GM23248 (cell line): ENCODE measurements at regions not wholly inside any gene's neighbourhood (a gene's known extent, or its start where the extent isn't known, plus 50 kb on each side); places are given as distances from the start of the nearest gene placed in this dataset.
"Not testable (repeated sequence)": the region's sequence is repeated elsewhere in the genome, so short reads cannot be mapped to it uniquely, and the experiment has no call there.

Source experiments
- DNase-seq: peaks from one replicate; pipeline ENCODE4 v3.0.0-alpha.2; 2015
- H2AFZ ChIP-seq: fragments of 200-600 bp; sonication (generic); 2 replicates; pipeline ENCODE4 v1.6.1; 2016; ENCODE audit warnings: antibody characterized with exemption
- H3F3A ChIP-seq: fragments of 200-600 bp; sonication (generic); 2 replicates; pipeline ENCODE4 v1.6.1; 2016; ENCODE audit warnings: mild to moderate bottlenecking, antibody characterized with exemption, mixed run types; ENCODE audit not compliant: insufficient read depth
- H3K27ac ChIP-seq: fragments of 200-600 bp; sonication (generic); 2 replicates; pipeline ENCODE4 v1.5.1; 2016; ENCODE audit warnings: mild to moderate bottlenecking
- H3K27me3 ChIP-seq: fragments of 200-600 bp; sonication (generic); replicated peaks from 2 replicates; pipeline ENCODE4 v1.6.1; 2016; ENCODE audit warnings: mild to moderate bottlenecking; ENCODE audit not compliant: insufficient read depth
- H3K36me3 ChIP-seq: fragments of 200-600 bp; sonication (generic); 2 replicates; pipeline ENCODE4 v1.6.1; 2016; ENCODE audit warnings: low read depth, mild to moderate bottlenecking
- H3K4me1 ChIP-seq: fragments of 200-600 bp; sonication (generic); 2 replicates; pipeline ENCODE4 v1.6.1; 2016; ENCODE audit warnings: mild to moderate bottlenecking; ENCODE audit not compliant: insufficient read depth
- H3K4me2 ChIP-seq: fragments of 200-600 bp; sonication (generic); one replicate; pipeline ENCODE4 v1.6.1; 2016; ENCODE audit warnings: mild to moderate bottlenecking; ENCODE audit not compliant: unreplicated experiment
- H3K4me3 ChIP-seq: fragments of 200-600 bp; sonication (generic); 2 replicates; pipeline ENCODE4 v1.5.1; 2016; ENCODE audit warnings: mild to moderate bottlenecking
- H3K79me2 ChIP-seq: fragments of 200-600 bp; sonication (generic); 2 replicates; pipeline ENCODE4 v1.6.1; 2016; ENCODE audit warnings: mild to moderate bottlenecking; ENCODE audit not compliant: insufficient read depth
- H3K9ac ChIP-seq: fragments of 200-600 bp; sonication (generic); 2 replicates; pipeline ENCODE4 v1.6.1; 2016; ENCODE audit warnings: mild to moderate bottlenecking
- H3K9me2 ChIP-seq: fragments of 200-600 bp; sonication (generic); 2 replicates; pipeline ENCODE4 v1.6.1; 2016; ENCODE audit warnings: mixed run types, mild to moderate bottlenecking, moderate library complexity; ENCODE audit not compliant: insufficient read depth
- H3K9me3 ChIP-seq: fragments of 200-600 bp; sonication (generic); one replicate; pipeline ENCODE4 v1.6.1; 2017; ENCODE audit warnings: low read depth
- H4K20me1 ChIP-seq: fragments of 200-600 bp; sonication (generic); 2 replicates; pipeline ENCODE4 v1.6.0; 2016; ENCODE audit not compliant: insufficient read depth
- EZH2 ChIP-seq: fragments of 200-600 bp; sonication (generic); IDR thresholded peaks from 2 replicates; pipeline ENCODE4 v1.6.1; 2018; ENCODE audit warnings: antibody characterized with exemption, mild to moderate bottlenecking; ENCODE audit not compliant: insufficient read depth, poor library complexity, severe bottlenecking
- EZH2phosphoT487 ChIP-seq: fragments of 200-600 bp; sonication (generic); IDR thresholded peaks from 2 replicates; pipeline ENCODE4 v1.6.1; 2018; ENCODE audit warnings: antibody characterized with exemption, moderate library complexity, mild to moderate bottlenecking, low read depth; ENCODE audit not compliant: insufficient read depth
- WGBS, 2 experiments: methylation state at CpG; one replicate each; pipeline ENCODE4 v1.1.6; 2015 to 2017; ENCODE audit warnings: low lambda C conversion rate in 2 of 2, low coverage in 1 of 2; ENCODE audit errors: missing lambda C conversion rate in 2 of 2; 5-methylcytosine and 5-hydroxymethylcytosine counted together
- in situ Hi-C: fragments of 300-500 bp; cut with MboI; formaldehyde crosslinking; loops from 2 replicates; pipeline ENCODE4 v1.15.0; 2020

- H3K9me2 ChIP-seq: no peaks in the 10 kb centered on the region
- WGBS, 2 experiments: 44 to 51% methylated on average over 5 of the region's 5 CpGs
- no peak for TF ChIP-seq EZH2
- no peak for TF ChIP-seq EZH2phosphoT487
- H3K79me2 ChIP-seq: no peaks in the 10 kb centered on the region
- no peaks in the 10 kb centered on the region for H3K27me3 ChIP-seq
- H3K4me2 ChIP-seq: no peak overlapping the region
- no peak overlapping the region for H3K27ac ChIP-seq
- H3K9me3 ChIP-seq: no peaks in the 10 kb centered on the region
- no peak overlapping the region for H3K9ac ChIP-seq
- in situ Hi-C loops: no loop called here
- H3K36me3 ChIP-seq: no peaks in the 10 kb centered on the region
- no peak for DNase-seq
- H4K20me1 ChIP-seq: no peaks in the 10 kb centered on the region
- H3K4me1 ChIP-seq: peaks cover 65% of the 10 kb centered on the region
- no peak overlapping the region for H3K4me3 ChIP-seq
- H3F3A ChIP-seq: peaks cover 54% of the 10 kb centered on the region
- H2AFZ ChIP-seq: no peak overlapping the region
Observed at GRCh38 chr3:170806141-170806540, 63.9 kb downstream of the RPL22L1 start.

GRCh38 chr3:170805296-170805695 is 64.7 kb downstream of the RPL22L1 start:
- DNase-seq, H3K9me2 ChIP-seq, H3K4me3 ChIP-seq, H3K4me2 ChIP-seq, H3K9ac ChIP-seq, H4K20me1 ChIP-seq, H3K9me3 ChIP-seq, H3K79me2 ChIP-seq, H3K27me3 ChIP-seq, H3K27ac ChIP-seq, H2AFZ ChIP-seq, in situ Hi-C loops, H3K36me3 ChIP-seq: not testable (repeated sequence)
- Histone ChIP-seq H3K4me1 (peaks cover 60% of the 10 kb centered on the region), H3F3A (peaks cover 46% of the 10 kb centered on the region)
- 94 to 95% methylated on average over 1 of the region's 1 CpG for WGBS, 2 experiments

- H3K9ac ChIP-seq, H3K4me3 ChIP-seq, H3K27me3 ChIP-seq, H3K9me2 ChIP-seq, H3K79me2 ChIP-seq, H2AFZ ChIP-seq, H3K27ac ChIP-seq, H3K9me3 ChIP-seq, H4K20me1 ChIP-seq, H3K4me2 ChIP-seq, in situ Hi-C loops, DNase-seq, H3K36me3 ChIP-seq: not testable (repeated sequence)
- Histone ChIP-seq H3K4me1 (peaks cover 53% of the 10 kb centered on the region), H3F3A (peaks cover 39% of the 10 kb centered on the region)
- 95 to 100% methylated on average over 1 of the region's 1 CpG for WGBS, 2 experiments
Observed at GRCh38 chr3:170804634-170805033, 65.4 kb downstream of the RPL22L1 start.

- Histone ChIP-seq H3K27ac (no peak overlapping the region), H3K4me2 (no peak overlapping the region), H3K36me3 (no peaks in the 10 kb centered on the region), H3K27me3 (no peaks in the 10 kb centered on the region), H3K9ac (no peak overlapping the region), H3K9me2 (no peaks in the 10 kb centered on the region), H3K4me1 (peaks cover 48% of the 10 kb centered on the region), H3K9me3 (no peaks in the 10 kb centered on the region), H2AFZ (no peak overlapping the region), H3F3A (peaks cover 34% of the 10 kb centered on the region), H4K20me1 (no peaks in the 10 kb centered on the region), H3K4me3 (no peak overlapping the region), H3K79me2 (no peaks in the 10 kb centered on the region)
- in situ Hi-C loops: no loop called here
- DNase-seq: no peak
- no peak for TF ChIP-seq EZH2phosphoT487
- no peak for TF ChIP-seq EZH2
Observed at GRCh38 chr3:170804078-170804477, 65.9 kb downstream of the RPL22L1 start.
